ENCODE measurements at regions not wholly inside any gene's neighbourhood (a gene's known extent, or its start where the extent isn't known, plus 50 kb on each side); places are given as distances from the start of the nearest gene placed in this dataset.

DNA sequence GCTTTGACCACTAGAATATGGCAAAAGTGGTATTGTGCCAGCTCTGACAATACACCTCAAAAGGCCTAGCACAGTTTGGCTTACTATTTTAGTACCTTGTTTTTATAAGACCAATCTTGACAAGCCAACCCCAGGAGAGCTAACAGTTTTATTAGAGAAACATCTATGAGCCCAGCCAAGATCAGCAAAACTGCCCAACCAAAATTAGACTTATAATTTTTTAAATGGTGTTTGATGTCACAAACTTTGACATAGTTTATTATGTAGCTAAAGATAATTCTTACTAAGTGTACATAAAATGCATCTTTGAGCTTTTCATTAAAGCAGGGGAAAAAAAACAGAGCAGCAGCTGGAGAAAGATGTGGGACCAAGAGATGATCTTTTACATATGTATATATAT is 537.5 kb downstream of the ZPLD1 start:
- ATAC-seq (no peak), DNase-seq (ENCODE audit: missing footprints) (no peak)
- intact Hi-C loops (cut with DNase I) = no loop called here

DNA sequence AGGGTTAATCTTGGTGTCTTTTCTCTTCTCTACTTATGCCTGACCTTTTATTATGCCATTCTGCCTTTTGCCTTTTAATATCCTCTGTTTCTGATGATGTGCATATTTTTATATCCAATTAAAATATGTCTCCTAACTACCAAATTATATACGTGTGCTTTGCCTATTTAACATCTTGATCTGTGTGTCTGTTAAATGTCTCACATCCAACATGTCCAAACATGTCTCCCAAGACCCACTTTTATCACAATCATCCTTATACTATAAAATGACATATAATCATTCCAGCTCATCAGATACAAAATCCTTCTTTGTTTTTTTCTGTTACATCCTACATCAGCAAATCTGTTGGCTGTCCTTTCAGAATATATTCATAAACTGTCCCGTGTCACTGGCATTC is 539.5 kb downstream of the ZPLD1 start:
- intact Hi-C loops (cut with DNase I) = no loop called here
- ATAC-seq (no peak), DNase-seq (ENCODE audit: missing footprints) (no peak)

DNA sequence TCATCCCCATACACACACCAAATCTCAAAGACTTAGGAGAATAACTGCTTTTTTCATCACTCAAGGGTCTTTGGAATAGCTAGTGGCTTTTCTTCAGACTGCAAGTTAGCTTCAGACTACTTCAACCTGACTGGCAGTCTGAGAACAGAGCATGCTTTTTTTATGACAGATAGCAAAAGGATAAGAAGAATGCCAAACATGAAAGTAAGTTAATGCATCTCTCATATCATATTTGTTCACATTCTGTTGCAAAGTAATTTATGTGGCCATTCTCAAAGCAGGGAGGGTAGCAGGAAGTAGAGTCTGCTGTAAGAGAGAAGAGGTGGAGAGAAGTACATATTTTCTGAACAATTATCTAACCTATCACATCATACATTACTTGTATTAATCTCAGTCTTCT is 544.4 kb downstream of the ZPLD1 start:
- ATAC-seq (no peak), DNase-seq (ENCODE audit: missing footprints) (no peak)
- intact Hi-C loops (cut with DNase I) = no loop called here

DNA sequence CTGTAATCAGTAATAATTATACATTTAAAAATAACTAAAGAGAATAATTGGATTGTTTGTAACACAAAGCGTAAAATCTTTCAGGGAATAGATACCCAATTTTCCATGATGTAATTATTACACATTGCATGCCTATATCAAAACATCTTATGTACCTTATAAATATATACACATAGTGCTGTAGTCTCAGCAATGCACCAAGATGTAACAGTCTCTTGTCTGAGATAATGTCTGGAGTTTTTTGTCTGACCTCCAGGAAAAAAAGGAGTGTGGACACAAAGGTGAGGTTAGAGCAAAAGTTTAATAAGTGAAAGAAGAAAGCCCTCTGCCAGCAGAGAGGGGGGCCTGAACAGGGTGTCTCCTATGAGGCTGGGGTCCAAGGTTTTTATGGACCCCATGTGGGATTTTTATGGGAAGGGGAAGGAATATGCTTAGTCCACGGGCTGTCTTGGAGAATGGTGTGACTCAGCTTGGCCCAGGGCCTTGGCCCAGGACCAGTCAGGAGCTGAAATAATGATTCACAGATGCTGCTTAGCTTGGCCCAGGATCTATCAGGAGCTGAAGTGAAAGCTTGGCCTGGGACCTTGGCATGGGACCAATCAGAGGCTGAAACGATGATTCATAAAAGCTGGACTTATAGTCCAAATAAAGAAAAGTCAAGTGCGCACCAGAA is 545.0 kb downstream of the ZPLD1 start:
- DNase-seq (ENCODE audit: missing footprints) = peak; percentile 72
- intact Hi-C loops (cut with DNase I) = no loop called here
- peak; percentile 98 for ATAC-seq

DNA sequence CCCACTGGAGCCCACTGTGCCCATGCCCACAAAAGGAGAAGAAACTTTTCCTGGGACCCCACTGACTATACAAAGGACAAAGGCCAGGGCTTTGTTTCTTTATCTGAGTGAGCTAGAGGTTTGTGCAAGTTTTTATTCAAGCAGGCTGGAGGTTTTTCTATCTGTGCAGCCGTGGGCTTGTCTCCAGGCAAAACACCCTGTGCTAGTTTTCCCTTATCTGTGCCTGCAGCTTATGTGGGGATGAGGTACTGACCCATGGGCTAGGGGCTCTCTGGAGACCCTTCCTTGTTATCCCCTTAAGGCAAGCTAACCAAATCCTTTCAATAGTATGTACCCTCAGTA is 545.5 kb downstream of the ZPLD1 start:
- intact Hi-C loops (cut with DNase I) = no loop called here
- peak; percentile 52 for ATAC-seq
- DNase-seq (ENCODE audit: missing footprints) = no peak

DNA sequence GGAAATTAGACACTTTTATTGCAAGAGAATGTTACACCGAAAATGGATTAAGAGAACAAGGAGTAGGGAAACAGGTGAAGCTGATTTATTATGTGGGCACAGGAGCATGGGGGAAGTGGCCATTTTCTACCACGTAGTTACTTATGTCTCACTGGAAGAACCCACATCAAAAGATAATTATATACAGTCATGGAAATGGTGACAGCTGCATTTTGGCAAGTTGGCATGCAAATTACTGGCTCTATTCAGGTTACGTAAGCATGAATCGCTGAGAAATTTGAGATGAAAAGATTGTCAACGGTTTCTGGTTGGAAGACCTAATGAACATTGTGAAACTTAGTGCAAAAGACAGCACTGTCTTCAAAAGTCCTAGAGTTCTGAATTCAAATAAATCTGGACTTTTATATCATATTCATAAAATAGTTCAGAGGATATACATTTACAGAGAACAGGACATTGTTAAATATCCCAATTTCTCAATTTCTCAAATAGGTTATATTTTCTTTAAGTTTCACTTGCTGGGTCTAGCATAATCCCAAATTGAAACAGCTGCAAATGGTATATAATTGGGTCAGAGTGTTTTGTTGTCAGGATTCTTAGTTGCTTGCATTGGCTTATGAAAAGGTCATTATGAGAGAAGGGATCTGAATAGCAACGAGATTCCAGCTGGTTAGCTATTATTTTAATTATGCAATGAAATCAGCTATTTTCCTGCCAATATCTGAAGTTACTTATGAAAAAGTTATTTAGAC is 567.8 kb downstream of the ZPLD1 start:
- DNase-seq (ENCODE audit: missing footprints) = no peak
- intact Hi-C loops (cut with DNase I) = no loop called here
- ATAC-seq = no peak

DNA sequence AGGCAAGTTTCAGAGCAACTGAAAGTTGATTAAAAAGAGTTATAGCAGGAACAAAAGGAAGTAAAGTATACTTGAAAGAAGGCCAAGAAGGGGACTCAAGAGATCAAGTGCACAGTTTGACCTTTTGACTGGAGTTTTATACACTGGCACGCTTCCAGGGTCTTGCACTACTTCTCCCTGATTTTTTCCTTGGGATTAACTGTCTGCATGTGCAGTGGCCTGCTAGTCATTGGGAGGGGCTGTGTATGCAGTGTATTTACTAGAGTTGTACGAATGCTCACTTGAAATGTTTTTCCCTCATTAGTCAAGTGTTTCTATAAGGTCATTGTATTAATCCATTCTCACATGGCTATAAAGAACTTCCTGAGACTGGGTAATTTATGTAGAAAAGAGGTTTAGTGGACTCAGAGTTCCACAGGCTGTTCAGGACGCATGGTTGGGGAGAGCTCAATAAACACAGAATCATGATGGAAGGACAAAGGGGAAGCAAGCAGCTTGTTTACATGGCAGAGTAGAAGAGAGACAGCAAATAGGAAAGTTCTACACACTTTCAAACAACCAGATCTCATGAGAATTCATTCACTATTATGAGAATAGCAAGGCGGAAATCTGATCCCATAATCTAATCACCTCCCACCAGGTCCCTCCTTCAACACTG is 571.8 kb downstream of the ZPLD1 start:
- DNase-seq (ENCODE audit: missing footprints) (no peak), ATAC-seq (no peak)
- intact Hi-C loops (cut with DNase I) = no loop called here

DNA sequence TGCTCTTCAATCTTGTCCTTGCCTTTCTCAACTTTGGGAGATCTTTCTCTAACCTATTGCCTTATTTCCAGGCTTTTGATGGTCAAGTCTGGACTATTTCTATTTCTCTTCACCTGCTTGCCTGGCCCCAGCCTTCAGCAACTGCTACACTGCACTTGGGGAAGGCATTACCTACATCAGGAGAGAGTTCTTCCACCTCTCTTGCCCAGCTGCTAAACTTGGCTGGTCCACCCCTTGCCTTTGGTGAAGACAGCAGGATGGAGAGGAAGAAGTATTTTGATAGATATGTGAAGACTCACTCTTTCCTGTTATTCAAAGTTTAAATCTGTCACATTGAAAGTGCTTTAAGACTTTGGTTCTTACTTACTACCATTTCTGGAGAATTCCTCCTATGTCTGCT is 574.8 kb downstream of the ZPLD1 start:
- intact Hi-C loops (cut with DNase I) = no loop called here
- DNase-seq (ENCODE audit: missing footprints) (no peak), ATAC-seq (no peak)

DNA sequence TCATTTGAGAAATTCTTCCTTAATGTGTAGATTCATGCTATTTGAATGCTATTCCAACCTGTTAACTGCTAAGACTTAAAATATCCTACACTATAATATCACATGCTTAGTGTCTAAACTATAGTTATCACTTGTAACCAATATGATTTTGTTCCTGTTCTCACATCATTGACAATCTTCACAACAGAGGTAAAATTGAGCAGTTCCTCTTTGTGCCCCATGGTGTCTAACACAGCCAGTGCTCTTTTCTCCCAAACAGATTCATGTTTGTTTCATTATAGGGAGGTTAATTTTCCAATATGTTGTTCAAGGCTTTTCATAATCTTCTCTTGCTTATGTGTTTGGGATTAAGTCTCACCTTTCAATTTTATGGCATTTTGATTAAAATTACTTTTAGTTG is 591.1 kb downstream of the ZPLD1 start:
- no peak for ATAC-seq
- intact Hi-C loops (cut with DNase I) = no loop called here
- no peak for DNase-seq (ENCODE audit: missing footprints)

DNA sequence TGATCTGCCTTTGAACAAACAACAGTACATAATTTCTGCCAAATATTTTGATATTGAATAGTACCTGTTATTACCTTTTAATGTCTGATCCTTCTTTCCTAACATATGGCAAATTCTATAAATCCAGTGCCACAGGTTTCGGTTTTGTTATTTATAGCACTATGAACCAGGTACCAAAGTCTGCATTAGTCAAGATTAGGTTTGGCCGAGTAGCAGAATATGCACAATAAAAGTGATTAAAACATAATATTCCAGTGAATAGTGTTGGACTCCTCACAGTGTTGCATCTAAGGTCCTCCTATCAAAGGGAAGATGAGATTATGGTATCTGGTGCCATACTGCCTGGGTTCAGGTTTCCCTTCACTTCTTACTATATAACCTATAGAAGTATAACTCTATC is 599.0 kb downstream of the ZPLD1 start:
- ATAC-seq = no peak
- intact Hi-C loops (cut with DNase I) = no loop called here
- DNase-seq (ENCODE audit: missing footprints) = no peak

DNA sequence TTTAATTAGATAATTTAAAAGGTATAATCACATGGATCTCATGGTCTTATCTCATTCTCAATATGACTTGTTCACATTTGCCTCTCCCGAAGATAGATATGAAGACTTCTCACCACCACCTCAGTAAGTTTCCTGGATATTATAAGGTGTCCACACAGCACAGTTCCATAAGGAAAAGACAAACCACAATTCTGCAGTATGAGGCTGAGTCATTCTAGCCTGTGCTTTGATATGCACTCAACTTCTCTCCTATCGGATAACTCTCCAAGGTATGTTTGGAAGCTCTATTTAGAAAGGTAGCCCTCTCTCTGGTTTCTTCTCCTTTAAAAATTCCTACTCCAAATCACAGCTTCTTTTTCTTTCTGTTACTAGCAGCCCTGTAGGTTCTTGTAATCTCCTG is 612.8 kb downstream of the ZPLD1 start:
- DNase-seq (ENCODE audit: missing footprints) = no peak
- intact Hi-C loops (cut with DNase I) = no loop called here
- no peak for ATAC-seq

DNA sequence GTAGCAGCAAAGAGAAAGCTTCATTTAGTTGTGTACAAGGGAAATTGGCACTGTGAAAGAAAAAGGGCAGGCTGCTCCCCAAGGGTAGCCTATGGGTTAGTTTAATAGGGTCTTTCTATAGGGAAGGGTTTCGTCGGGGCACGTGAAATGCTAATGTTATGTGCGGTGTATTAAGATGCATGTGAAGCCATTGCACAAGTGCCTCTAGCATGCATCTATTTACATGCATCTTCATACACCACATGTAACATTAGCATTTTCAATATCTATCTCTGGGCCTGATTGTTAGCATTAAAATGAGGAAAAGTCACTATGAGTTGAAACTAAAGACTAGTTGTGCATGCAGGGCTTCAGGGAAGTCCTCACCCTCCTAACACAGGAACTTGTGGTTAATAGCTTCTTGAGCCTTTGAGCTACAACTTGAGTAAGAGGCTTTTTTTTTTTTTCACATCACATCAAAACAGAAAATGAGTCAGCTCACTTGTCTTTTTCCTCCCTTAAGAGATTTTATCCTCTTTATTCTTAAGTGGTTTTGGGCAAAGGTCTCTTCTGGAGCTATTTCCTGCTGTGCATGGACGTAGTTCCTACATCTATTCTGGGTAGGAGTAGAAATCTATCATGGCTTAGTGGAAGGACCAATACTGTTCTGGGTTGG is 613.4 kb downstream of the ZPLD1 start:
- no peak for ATAC-seq
- no peak for DNase-seq (ENCODE audit: missing footprints)
- intact Hi-C loops (cut with DNase I) = no loop called here

DNA sequence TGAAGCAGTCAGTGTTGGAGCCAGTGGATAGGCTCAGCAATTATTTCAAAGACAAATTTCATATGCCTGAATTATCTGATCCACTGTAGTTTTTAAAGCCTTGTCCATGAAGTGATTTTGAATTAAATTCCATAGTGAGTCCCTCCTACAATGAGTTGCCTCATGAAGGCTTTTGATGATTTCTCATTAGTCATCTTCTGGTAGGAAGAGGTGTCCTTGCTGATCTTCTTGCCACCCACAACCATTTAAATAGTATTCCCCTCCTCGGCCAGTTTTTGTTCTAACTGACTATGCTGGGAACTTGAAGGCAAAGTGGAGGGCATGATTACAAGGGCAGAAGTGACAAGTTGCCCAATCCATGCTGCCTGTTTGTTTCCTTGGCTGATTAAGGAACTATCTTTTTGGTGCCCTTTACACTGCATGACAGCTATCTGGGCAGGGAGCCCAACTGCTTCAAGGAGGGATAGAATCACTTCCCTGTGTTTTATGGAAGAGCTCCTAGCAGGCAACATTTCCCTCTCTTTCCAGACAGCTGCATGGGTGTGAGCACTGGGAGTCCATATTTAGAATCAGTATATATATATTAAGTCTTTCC is 617.5 kb downstream of the ZPLD1 start:
- peak; percentile 59 for DNase-seq (ENCODE audit: missing footprints)
- intact Hi-C loops (cut with DNase I) = no loop called here
- peak; percentile 48 for ATAC-seq

DNA sequence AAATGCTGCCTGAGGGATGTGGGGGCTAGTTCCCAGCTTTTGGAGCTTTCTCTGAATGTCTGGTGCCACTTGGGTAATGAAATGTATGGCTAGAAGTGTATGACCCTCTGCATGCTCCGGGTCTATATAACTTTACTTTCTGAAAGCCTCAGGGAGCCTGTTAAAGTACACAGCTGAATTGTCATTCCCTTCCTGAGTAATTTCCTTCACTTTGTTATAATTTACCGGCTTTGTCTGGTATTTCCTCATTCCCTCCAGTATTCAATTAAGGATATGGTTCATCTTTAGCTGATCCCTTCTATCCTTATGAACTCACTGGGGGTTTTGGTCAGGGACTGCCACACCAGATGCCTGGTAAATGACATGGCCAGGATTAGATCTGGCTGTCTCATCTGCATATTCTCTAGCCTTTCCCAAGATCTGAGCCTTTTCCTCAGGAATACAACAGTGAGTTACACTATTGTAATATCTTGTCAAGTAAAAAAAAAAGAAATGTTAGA is 620.3 kb downstream of the ZPLD1 start:
- DNase-seq (ENCODE audit: missing footprints) = no peak
- intact Hi-C loops (cut with DNase I) = no loop called here
- ATAC-seq = no peak

DNA sequence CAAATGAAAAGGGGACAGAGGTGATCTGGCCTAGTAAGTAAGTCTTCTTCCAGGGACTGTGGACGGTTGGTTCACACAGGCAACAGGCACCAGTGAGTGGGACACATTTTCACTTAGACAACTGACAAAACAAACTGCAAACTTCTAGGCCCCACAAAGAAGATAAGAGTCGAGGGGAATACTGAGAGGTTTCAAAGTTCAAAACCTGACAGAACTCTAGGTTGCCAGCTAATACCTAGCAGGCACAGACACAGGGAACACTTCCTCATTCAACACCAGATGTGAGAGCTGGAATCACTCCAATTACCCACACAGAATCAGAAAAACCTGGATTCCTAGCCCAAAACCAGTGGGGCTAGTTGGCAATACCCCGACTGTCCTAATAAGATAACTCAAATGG is 621.7 kb downstream of the ZPLD1 start:
- no peak for DNase-seq (ENCODE audit: missing footprints)
- intact Hi-C loops (cut with DNase I) = no loop called here
- no peak for ATAC-seq

DNA sequence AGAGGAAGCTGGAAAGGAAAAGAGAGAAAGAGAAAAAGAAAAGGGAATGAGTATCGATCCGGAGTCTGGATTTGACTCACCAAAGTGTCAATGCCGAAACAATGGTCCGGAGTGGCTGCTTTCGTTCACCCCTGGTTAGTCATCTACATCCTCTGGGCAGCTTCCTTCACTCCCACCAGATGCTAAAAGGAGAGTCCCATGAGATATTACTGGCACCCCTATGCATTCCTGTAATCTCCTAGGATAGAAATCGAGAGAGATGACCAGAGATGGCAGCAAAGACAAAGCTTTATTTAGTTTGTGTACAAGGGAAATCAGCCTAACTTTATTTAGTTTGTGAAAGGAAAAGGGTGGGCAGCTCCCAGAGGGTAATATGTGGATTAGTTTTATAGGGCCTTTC is 622.2 kb downstream of the ZPLD1 start:
- ATAC-seq = no peak
- DNase-seq (ENCODE audit: missing footprints) = no peak
- intact Hi-C loops (cut with DNase I) = no loop called here

DNA sequence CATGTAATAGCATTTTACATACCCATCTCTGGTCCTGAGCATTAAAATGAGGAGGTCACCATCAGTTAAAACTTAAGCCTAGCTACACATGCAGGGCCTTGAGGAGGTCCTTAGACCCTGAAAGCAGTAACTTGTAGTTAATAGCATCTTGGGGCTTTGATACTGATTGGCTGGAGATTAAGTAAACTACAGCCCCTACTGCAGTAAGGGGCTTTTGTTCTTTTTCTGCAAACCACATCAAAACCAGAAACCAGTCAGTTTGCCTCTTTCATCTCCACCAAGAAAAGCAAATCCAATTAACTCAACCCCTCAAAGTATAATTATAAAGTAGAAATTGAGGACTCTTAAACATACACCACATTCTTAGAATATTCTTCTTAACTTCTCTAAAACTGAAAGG is 622.7 kb downstream of the ZPLD1 start:
- ATAC-seq = no peak
- intact Hi-C loops (cut with DNase I) = no loop called here

DNA sequence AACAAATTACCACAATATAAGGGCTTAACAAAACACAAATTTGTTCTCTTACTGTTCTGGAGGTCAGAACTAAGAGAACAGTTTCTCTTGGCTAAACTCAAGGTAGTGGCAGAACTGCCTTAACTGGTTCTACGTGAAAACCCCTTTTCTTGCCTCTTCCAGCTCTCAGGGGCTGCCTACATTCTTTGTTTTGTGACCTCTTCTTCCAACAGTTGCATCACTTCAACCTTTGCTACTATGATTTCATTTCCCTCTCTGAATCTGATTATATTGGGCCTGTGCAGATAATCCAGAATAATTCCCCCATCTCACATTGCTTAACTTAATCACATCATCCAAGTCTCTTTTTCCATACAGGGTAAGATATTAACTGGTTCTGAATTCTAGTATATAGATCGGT is 624.6 kb downstream of the ZPLD1 start:
- intact Hi-C loops (cut with DNase I) = no loop called here
- no peak for ATAC-seq
- DNase-seq (ENCODE audit: missing footprints) = no peak

More for the DNA sequence above, 622.7 kb downstream of the ZPLD1 start:
- no peak for DNase-seq (ENCODE audit: missing footprints)

DNA sequence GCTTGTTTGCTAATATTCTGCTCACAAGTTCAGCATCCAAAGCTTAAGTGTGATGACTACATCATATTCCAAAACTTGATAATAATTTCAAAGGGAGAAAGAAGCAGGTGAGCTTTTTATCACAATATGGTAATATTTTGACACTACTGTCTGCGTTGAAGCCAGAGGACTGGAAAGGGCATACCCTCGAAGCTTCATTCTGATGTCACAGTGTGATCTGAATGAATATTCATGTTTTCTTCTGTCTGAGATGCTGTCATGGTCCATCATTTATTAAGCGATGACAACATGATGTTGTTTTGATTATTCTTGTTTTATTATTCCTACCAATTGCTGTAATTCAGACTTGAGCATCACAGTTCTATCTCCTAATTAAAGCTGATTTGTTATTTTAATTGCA is 625.4 kb downstream of the ZPLD1 start:
- no peak for DNase-seq (ENCODE audit: missing footprints)
- intact Hi-C loops (cut with DNase I) = no loop called here

More for the DNA sequence above, 625.4 kb downstream of the ZPLD1 start:
- no peak for ATAC-seq
